ENCODE measurements at regions not wholly inside any gene's neighbourhood (a gene's known extent, or its start where the extent isn't known, plus 50 kb on each side); places are given as distances from the start of the nearest gene placed in this dataset.

GRCh38 chr7:46493196-46493595 is 572.1 kb upstream of the IGFBP3 start:
- ATAC-seq (no peak), DNase-seq (no peak)
- Mint-ChIP-seq H3K27ac (no peak overlapping the region), H3K4me1 (no peaks in the 10 kb centered on the region), H3K9me3 (peaks cover 21 to 22% of the 10 kb centered on the region in 2 donors), H3K36me3 (peaks cover 27% of the 10 kb centered on the region), H3K27me3 (ENCODE audit: low read depth in 2 of 2) (no peaks in the 10 kb centered on the region), H3K4me3 (no peak overlapping the region)
- Histone ChIP-seq H3K27me3 (ENCODE audit: control insufficient read depth, insufficient read depth, low read length) (no peaks in the 10 kb centered on the region), H3K27ac (ENCODE audit: low read length) (no peak overlapping the region), H3K4me3 (ENCODE audit: low read length) (no peak overlapping the region), H3K9me3 (ENCODE audit: control insufficient read depth, insufficient read depth, low read length) (no peaks in the 10 kb centered on the region), H3K4me1 (ENCODE audit: control insufficient read depth, insufficient read depth, low read length) (no peaks in the 10 kb centered on the region), H3K36me3 (ENCODE audit: control insufficient read depth, insufficient read depth, low read length) (no peaks in the 10 kb centered on the region)
- WGBS (ENCODE audit: insufficient coverage) = 94% methylated on average over 2 of the region's 4 CpGs
- no peak for TF ChIP-seq CTCF (IDR thresholded peaks at IDR 0.05)
- intact Hi-C loops (cut with micrococcal nuclease) = no loop called here

- no peaks in the 10 kb centered on the region for H3K4me1 Mint-ChIP-seq
- no peak overlapping the region for H3K4me3 Mint-ChIP-seq
- Histone ChIP-seq H3K36me3 (ENCODE audit: control insufficient read depth, insufficient read depth, low read length) (no peaks in the 10 kb centered on the region), H3K4me1 (ENCODE audit: control insufficient read depth, insufficient read depth, low read length) (no peaks in the 10 kb centered on the region), H3K27me3 (ENCODE audit: control insufficient read depth, insufficient read depth, low read length) (no peaks in the 10 kb centered on the region), H3K4me3 (ENCODE audit: low read length) (no peak overlapping the region), H3K27ac (ENCODE audit: low read length) (no peak overlapping the region), H3K9me3 (ENCODE audit: control insufficient read depth, insufficient read depth, low read length) (no peaks in the 10 kb centered on the region)
- no peak overlapping the region for H3K27ac Mint-ChIP-seq
- no peak for TF ChIP-seq CTCF (IDR thresholded peaks at IDR 0.05)
- no peaks in the 10 kb centered on the region for H3K27me3 Mint-ChIP-seq (ENCODE audit: low read depth in 2 of 2)
- peaks cover 27% of the 10 kb centered on the region for H3K36me3 Mint-ChIP-seq
- no peak for ATAC-seq
- WGBS (ENCODE audit: insufficient coverage) = 83% methylated on average over 1 of the region's 1 CpG
- DNase-seq = no peak
- peaks cover 21% of the 10 kb centered on the region in 2 donors for H3K9me3 Mint-ChIP-seq
- intact Hi-C loops (cut with micrococcal nuclease) = no loop called here
These were observed 571.4 kb upstream of the IGFBP3 start for GRCh38 chr7:46492466-46492865.

- H3K27ac ChIP-seq (ENCODE audit: low read length) = no peak overlapping the region
- intact Hi-C loops (cut with micrococcal nuclease) = no loop called here
- H3K27me3 ChIP-seq (ENCODE audit: control insufficient read depth, insufficient read depth, low read length) = no peaks in the 10 kb centered on the region
- H3K4me3 ChIP-seq (ENCODE audit: low read length) = no peak overlapping the region
- no CpG with 5 or more reads among the region's 1 CpG for WGBS (ENCODE audit: insufficient coverage)
- no peak for DNase-seq
- H3K36me3 Mint-ChIP-seq = peaks cover 23% of the 10 kb centered on the region
- no peaks in the 10 kb centered on the region for H3K4me1 Mint-ChIP-seq
- no peak overlapping the region for H3K27ac Mint-ChIP-seq
- no peak for TF ChIP-seq CTCF (IDR thresholded peaks at IDR 0.05)
- H3K9me3 Mint-ChIP-seq = peaks cover 16% of the 10 kb centered on the region in 2 donors
- ATAC-seq = no peak
- no peaks in the 10 kb centered on the region for H3K9me3 ChIP-seq (ENCODE audit: control insufficient read depth, insufficient read depth, low read length)
- H3K4me1 ChIP-seq (ENCODE audit: control insufficient read depth, insufficient read depth, low read length) = no peaks in the 10 kb centered on the region
- no peaks in the 10 kb centered on the region for H3K27me3 Mint-ChIP-seq (ENCODE audit: low read depth in 2 of 2)
- H3K4me3 Mint-ChIP-seq = no peak overlapping the region
- H3K36me3 ChIP-seq (ENCODE audit: control insufficient read depth, insufficient read depth, low read length) = no peaks in the 10 kb centered on the region
These were observed 569.3 kb upstream of the IGFBP3 start for GRCh38 chr7:46490406-46490805.

GRCh38 chr7:46489106-46489505 is 568.0 kb upstream of the IGFBP3 start:
- H3K4me3 ChIP-seq (ENCODE audit: low read length) = no peak overlapping the region
- DNase-seq (no peak), ATAC-seq (no peak)
- no peaks in the 10 kb centered on the region for H3K4me1 ChIP-seq (ENCODE audit: control insufficient read depth, insufficient read depth, low read length)
- H3K36me3 ChIP-seq (ENCODE audit: control insufficient read depth, insufficient read depth, low read length) = no peaks in the 10 kb centered on the region
- no peak overlapping the region for H3K27ac ChIP-seq (ENCODE audit: low read length)
- H3K4me1 Mint-ChIP-seq = no peaks in the 10 kb centered on the region
- H3K27me3 Mint-ChIP-seq (ENCODE audit: low read depth in 2 of 2) = no peaks in the 10 kb centered on the region
- intact Hi-C loops (cut with micrococcal nuclease) = no loop called here
- no peaks in the 10 kb centered on the region for H3K27me3 ChIP-seq (ENCODE audit: control insufficient read depth, insufficient read depth, low read length)
- TF ChIP-seq CTCF (IDR thresholded peaks at IDR 0.05) = no peak
- no peaks in the 10 kb centered on the region for H3K9me3 ChIP-seq (ENCODE audit: control insufficient read depth, insufficient read depth, low read length)
- no peak overlapping the region for H3K27ac Mint-ChIP-seq
- peaks cover 10 to 11% of the 10 kb centered on the region in 2 donors for H3K9me3 Mint-ChIP-seq
- no peak overlapping the region for H3K4me3 Mint-ChIP-seq
- peaks cover 11% of the 10 kb centered on the region for H3K36me3 Mint-ChIP-seq

Measured in natural killer cell (primary cell).